T-cell (primary cell): ENCODE measurements at regions not wholly inside any gene's neighbourhood (a gene's known extent, or its start where the extent isn't known, plus 50 kb on each side); places are given as distances from the start of the nearest gene placed in this dataset.

ENCODE experiments used
- ATAC-seq, 4 experiments: fragments of 200-7000 bp in 3 of 4; fragments of 150-1000 bp in 1 of 4; cut with Tn5 transposase; replicated peaks in 1 of 4; 1 replicate in 3 of 4; 2 replicates in 1 of 4; pipeline ENCODE4 v1.10.0; 2021; ENCODE audit warnings: moderate library complexity in 3 of 4, mild to moderate bottlenecking in 2 of 4, moderate number of reproducible peaks in 1 of 4
- CTCF ChIA-PET, 2 donors: fragments of 300-600 bp; sonication (Branson Sonifier 250); formaldehyde crosslinking; loops; one replicate each; lab custom pipeline; 2022; ENCODE audit warnings: antibody characterized with exemption in 2 of 2; lab: Charles Lee
- POLR2A ChIA-PET, 2 donors: fragments of 300-600 bp; sonication (Branson Sonifier 250); formaldehyde crosslinking; loops; one replicate each; lab custom pipeline; 2022; ENCODE audit warnings: antibody characterized with exemption in 2 of 2; lab: Charles Lee
- DNase-seq, 35 experiments: peaks; one replicate each; pipeline versions ENCODE4 v3.0.0 to v3.0.0-alpha.2; 2013 to 2023
- H3K27ac ChIP-seq: one replicate; pipeline ENCODE4 v1.5.1; 2013; ENCODE audit warnings: low read length
- H3K27me3 ChIP-seq, 2 experiments: replicated peaks in 1 of 2; 1 replicate in 1 of 2; 2 replicates in 1 of 2; pipeline versions ENCODE4 v1.6.1 to v1.7.0; 2013; ENCODE audit warnings: low read length in 1 of 2, mixed read lengths in 1 of 2; ENCODE audit not compliant: control insufficient read depth in 2 of 2, insufficient read depth in 2 of 2; ENCODE audit errors: extremely low read depth in 1 of 2
- H3K36me3 ChIP-seq, 2 donors: 1 replicate in 1 of 2; 2 replicates in 1 of 2; pipeline versions ENCODE4 v1.6.1 to v1.7.0; 2013; ENCODE audit warnings: low read length in 1 of 2; ENCODE audit not compliant: control insufficient read depth in 2 of 2, insufficient read depth in 1 of 2; ENCODE audit errors: extremely low read depth in 1 of 2
- H3K4me1 ChIP-seq, 2 experiments: 1 replicate in 1 of 2; 2 replicates in 1 of 2; pipeline versions ENCODE4 v1.6.1 to v1.7.0; 2013; ENCODE audit warnings: low read length in 2 of 2, mixed read lengths in 1 of 2; ENCODE audit not compliant: insufficient read depth in 2 of 2, control insufficient read depth in 1 of 2; ENCODE audit errors: extremely low read depth in 1 of 2
- H3K4me3 ChIP-seq, 2 donors: 1 replicate in 1 of 2; 2 replicates in 1 of 2; pipeline versions ENCODE4 v1.5.1 to v1.7.0; 2013; ENCODE audit warnings: mild to moderate bottlenecking in 2 of 2, low read length in 1 of 2, moderate library complexity in 1 of 2; ENCODE audit not compliant: control insufficient read depth in 1 of 2; ENCODE audit errors: extremely low read depth in 1 of 2
- H3K9me3 ChIP-seq: 2 replicates; pipeline ENCODE4 v1.7.0; 2013
- H3K27ac Mint-ChIP-seq, 2 donors: one replicate each; pipeline ENCODE4 v1.8.0; 2020 to 2021; ENCODE audit warnings: mild to moderate bottlenecking in 2 of 2, mixed read lengths in 2 of 2
- H3K27me3 Mint-ChIP-seq, 2 donors: one replicate each; pipeline ENCODE4 v1.8.0; 2021 to 2022; ENCODE audit warnings: mixed read lengths in 2 of 2
- H3K36me3 Mint-ChIP-seq: one replicate; pipeline ENCODE4 v1.8.0; 2021; ENCODE audit warnings: mixed read lengths
- H3K4me1 Mint-ChIP-seq, 3 donors: one replicate each; pipeline ENCODE4 v1.8.0; 2020 to 2022; ENCODE audit warnings: mixed read lengths in 3 of 3, mild to moderate bottlenecking in 1 of 3
- H3K4me3 Mint-ChIP-seq, 3 donors: one replicate each; pipeline ENCODE4 v1.8.0; 2020 to 2022; ENCODE audit warnings: mild to moderate bottlenecking in 3 of 3, mixed read lengths in 3 of 3, moderate library complexity in 3 of 3
- H3K9me3 Mint-ChIP-seq, 3 donors: one replicate each; pipeline ENCODE4 v1.8.0; 2020 to 2022; ENCODE audit warnings: mixed read lengths in 3 of 3
- WGBS: methylation state at CpG from one replicate; pipeline ENCODE4 v1.1.5; 2013; ENCODE audit warnings: missing lambda C conversion rate; ENCODE audit not compliant: insufficient coverage; 5-methylcytosine and 5-hydroxymethylcytosine counted together

DNA sequence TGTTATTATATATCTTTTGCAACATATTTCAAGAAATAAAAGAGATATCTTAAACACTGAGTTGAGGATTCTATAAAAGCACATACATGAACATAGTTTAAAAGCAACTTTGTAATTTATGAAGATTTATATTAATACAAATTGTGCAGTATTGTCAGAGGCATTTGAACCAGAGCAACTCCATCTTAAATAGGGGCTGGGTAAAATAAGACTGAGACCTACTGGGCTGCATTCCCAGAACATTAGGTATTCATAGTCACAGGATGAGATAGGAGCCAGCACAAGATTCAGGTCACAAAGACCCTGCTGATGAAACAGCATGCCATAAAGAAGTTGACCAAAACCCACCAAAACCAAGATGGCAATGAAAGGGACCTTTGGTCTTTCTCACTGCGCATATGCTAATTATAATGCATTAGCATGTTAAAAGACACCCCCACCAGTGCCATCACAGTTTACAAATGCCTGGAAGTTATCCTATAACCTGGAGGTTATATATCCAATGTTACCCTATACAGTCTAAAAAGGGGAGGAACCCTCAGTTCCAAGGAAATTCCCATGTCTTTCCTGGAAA, 320.2 kb downstream of the FAM170A start:
- ChIA-PET CTCF (no interaction called here), POLR2A (no interaction called here)
- H3K4me3 ChIP-seq, result no peak overlapping the region
- H3K4me3 Mint-ChIP-seq, result no peak overlapping the region
- H3K36me3 ChIP-seq, result no peaks in the 10 kb centered on the region
- no peaks in the 10 kb centered on the region for H3K9me3 ChIP-seq
- WGBS, result 100% methylated on average over 1 of the region's 1 CpG
- no peak overlapping the region for H3K27ac Mint-ChIP-seq
- no peak for ATAC-seq
- no peaks in the 10 kb centered on the region for H3K36me3 Mint-ChIP-seq
- no peaks in the 10 kb centered on the region for H3K4me1 Mint-ChIP-seq
- peaks cover 4 to 5% (median 4%) of the 10 kb centered on the region in 3 donors for H3K9me3 Mint-ChIP-seq
- no peaks in the 10 kb centered on the region for H3K27me3 Mint-ChIP-seq
- H3K27ac ChIP-seq, result no peak overlapping the region
- H3K27me3 ChIP-seq, result no peaks in the 10 kb centered on the region
- no peak for DNase-seq
- H3K4me1 ChIP-seq, result no peaks in the 10 kb centered on the region

DNA sequence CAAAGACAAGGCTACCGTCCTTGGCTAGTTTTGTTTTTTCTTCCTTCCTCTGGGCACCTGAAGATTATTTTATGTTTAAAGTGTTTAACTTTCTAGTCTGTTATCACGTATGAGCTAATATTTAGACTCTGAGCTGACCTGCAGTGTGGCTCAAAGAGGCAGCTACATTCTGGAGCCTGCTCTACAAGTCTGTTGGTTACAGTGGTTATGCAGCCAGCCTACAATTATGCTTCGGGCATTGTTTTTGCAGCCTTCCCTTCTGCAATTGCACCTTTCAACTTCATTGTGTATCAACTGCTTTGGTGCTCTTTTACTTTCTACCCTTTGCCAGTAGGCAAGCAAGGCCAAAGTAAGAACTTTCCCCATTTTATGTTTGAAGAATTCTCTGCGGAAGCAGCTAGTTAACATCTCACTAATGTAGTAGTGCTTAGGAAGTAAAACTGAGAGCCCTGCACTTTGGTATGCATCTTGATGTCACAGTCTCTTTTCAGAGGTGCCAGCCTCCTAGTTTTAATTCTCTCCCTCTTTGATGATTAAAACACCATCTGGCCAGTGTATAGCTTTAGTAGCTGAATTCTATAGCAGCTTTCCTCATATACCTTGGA, 322.1 kb downstream of the FAM170A start:
- Mint-ChIP-seq H3K36me3 (no peaks in the 10 kb centered on the region), H3K4me1 (no peaks in the 10 kb centered on the region), H3K4me3 (no peak overlapping the region), H3K27ac (no peak overlapping the region), H3K27me3 (no peaks in the 10 kb centered on the region), H3K9me3 (peaks cover 4 to 5% (median 5%) of the 10 kb centered on the region in 3 donors)
- Histone ChIP-seq H3K4me1 (no peaks in the 10 kb centered on the region), H3K9me3 (no peaks in the 10 kb centered on the region), H3K27ac (no peak overlapping the region), H3K27me3 (no peaks in the 10 kb centered on the region), H3K36me3 (no peaks in the 10 kb centered on the region), H3K4me3 (no peak overlapping the region)
- POLR2A ChIA-PET, result no interaction called here
- 100% methylated on average over 1 of the region's 4 CpGs for WGBS
- CTCF ChIA-PET, result no interaction called here
- DNase-seq (no peak), ATAC-seq (no peak)

DNA sequence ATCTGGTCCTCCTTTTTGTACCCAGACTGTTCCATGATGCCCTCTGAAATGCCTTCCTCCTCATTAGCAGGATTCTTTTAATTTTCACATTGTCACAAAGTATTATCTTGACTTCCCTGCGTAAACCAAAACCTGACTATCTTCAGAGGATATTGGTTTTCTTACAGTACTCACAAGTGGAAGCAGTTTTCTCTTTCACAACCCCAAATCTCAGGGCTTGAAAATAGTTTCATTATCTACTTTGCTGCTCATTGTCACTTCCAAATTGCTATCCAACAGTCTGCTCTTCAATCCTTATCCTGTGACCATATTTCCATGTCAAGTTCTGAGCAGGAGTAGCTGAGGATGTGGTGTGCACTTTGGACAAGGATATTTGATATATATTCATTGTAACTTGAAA, 324.1 kb downstream of the FAM170A start:
- CTCF ChIA-PET, result no interaction called here
- no peak for ATAC-seq
- Mint-ChIP-seq H3K4me3 (no peak overlapping the region), H3K36me3 (no peaks in the 10 kb centered on the region), H3K27me3 (no peaks in the 10 kb centered on the region), H3K9me3 (peaks cover 0 to 5% (median 3%) of the 10 kb centered on the region in 3 donors), H3K4me1 (no peaks in the 10 kb centered on the region), H3K27ac (no peak overlapping the region)
- Histone ChIP-seq H3K27ac (no peak overlapping the region), H3K27me3 (no peaks in the 10 kb centered on the region), H3K4me1 (no peaks in the 10 kb centered on the region), H3K9me3 (no peaks in the 10 kb centered on the region), H3K4me3 (no peak overlapping the region), H3K36me3 (no peaks in the 10 kb centered on the region)
- POLR2A ChIA-PET, result no interaction called here
- DNase-seq, result no peak
- WGBS, result no CpG with 5 or more reads among the region's 1 CpG

DNA sequence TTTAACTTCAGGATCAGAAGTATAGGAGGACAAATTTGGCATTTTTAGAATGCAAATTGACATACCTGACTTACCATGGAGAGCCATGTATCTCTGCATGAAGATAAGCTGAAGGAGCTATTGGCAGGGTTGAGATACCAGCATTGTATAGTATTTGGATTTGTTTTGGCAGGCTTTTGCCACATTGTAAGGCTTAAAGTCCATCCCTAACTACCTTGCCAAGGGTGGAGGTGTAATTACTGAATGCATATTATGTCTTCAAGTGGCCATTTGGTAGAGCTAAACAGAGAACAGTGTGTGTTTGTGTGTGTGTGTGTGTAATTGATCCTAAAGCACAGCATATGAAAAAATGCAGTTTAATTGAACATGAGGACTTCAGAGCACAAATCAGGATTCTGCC, 324.7 kb downstream of the FAM170A start:
- Mint-ChIP-seq H3K27ac (no peak overlapping the region), H3K9me3 (peaks cover 3 to 5% (median 5%) of the 10 kb centered on the region in 3 donors), H3K4me3 (no peak overlapping the region), H3K36me3 (no peaks in the 10 kb centered on the region), H3K4me1 (no peaks in the 10 kb centered on the region), H3K27me3 (no peaks in the 10 kb centered on the region)
- no peaks in the 10 kb centered on the region for H3K36me3 ChIP-seq
- no peaks in the 10 kb centered on the region for H3K4me1 ChIP-seq
- DNase-seq, result no peak
- POLR2A ChIA-PET, result no interaction called here
- ATAC-seq, result no peak
- CTCF ChIA-PET, result no interaction called here
- H3K27me3 ChIP-seq, result no peaks in the 10 kb centered on the region
- no peak overlapping the region for H3K4me3 ChIP-seq
- no peak overlapping the region for H3K27ac ChIP-seq
- H3K9me3 ChIP-seq, result no peaks in the 10 kb centered on the region

DNA sequence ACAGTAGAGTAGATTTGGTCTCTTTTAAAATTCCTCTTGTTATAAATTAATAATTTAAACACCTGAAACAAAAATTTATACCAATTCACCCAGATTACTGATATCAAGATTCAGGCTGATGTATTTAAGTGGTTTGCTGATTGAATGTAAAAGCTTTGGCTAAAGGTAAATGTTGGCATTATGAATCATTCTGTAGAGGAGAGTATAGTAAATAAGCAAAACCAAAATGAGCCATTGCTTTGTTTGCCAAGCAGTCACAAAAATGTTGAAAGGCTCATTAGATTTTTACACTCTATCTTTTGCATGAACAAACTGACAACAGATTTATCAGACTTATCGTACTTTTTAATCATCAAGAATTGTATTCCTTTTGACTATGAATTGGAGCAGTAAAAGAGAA, 332.6 kb downstream of the FAM170A start:
- no peak overlapping the region for H3K4me3 Mint-ChIP-seq
- no peaks in the 10 kb centered on the region for H3K4me1 Mint-ChIP-seq
- H3K9me3 Mint-ChIP-seq, result peaks cover 7 to 13% (median 8%) of the 10 kb centered on the region in 3 donors
- H3K36me3 Mint-ChIP-seq, result no peaks in the 10 kb centered on the region
- H3K27ac ChIP-seq, result no peak overlapping the region
- H3K9me3 ChIP-seq, result no peaks in the 10 kb centered on the region
- H3K4me3 ChIP-seq, result no peak overlapping the region
- no peak for DNase-seq
- no peaks in the 10 kb centered on the region for H3K36me3 ChIP-seq
- CTCF ChIA-PET, result no interaction called here
- ATAC-seq, result no peak
- no peaks in the 10 kb centered on the region for H3K27me3 Mint-ChIP-seq
- H3K27ac Mint-ChIP-seq, result no peak overlapping the region
- H3K4me1 ChIP-seq, result no peaks in the 10 kb centered on the region
- WGBS, result no CpG with 5 or more reads among the region's 1 CpG
- POLR2A ChIA-PET, result no interaction called here
- H3K27me3 ChIP-seq, result no peaks in the 10 kb centered on the region

DNA sequence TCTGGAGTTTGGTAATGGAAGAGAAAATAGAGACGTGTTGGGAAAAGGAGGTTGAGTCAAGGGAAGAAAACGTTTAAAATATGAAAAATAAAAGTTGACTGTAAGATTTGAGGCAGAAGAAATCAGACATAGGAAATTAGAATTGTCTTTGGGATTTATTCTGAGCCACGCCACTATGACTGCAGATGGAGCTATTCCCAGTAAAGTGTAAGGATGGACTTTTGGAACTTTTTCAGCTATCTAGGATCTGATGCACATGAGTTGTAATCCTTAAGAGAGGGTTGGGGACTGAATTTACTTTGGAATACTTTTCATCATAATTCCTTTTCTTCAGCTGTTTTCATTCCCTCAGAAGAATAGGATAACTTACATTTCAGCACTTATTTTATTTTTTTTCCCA, 336.7 kb downstream of the FAM170A start:
- H3K4me1 Mint-ChIP-seq, result no peaks in the 10 kb centered on the region
- CTCF ChIA-PET, result no interaction called here
- no peaks in the 10 kb centered on the region for H3K36me3 Mint-ChIP-seq
- H3K36me3 ChIP-seq, result no peaks in the 10 kb centered on the region
- WGBS, result 53% methylated on average over 3 of the region's 3 CpGs
- no peak for ATAC-seq
- no peak overlapping the region for H3K27ac ChIP-seq
- H3K27ac Mint-ChIP-seq, result no peak overlapping the region
- no peaks in the 10 kb centered on the region for H3K9me3 ChIP-seq
- H3K4me3 ChIP-seq, result no peak overlapping the region
- no peaks in the 10 kb centered on the region for H3K27me3 ChIP-seq
- POLR2A ChIA-PET, result no interaction called here
- DNase-seq, result no peak
- no peaks in the 10 kb centered on the region for H3K27me3 Mint-ChIP-seq
- no peaks in the 10 kb centered on the region for H3K4me1 ChIP-seq
- peaks cover 3 to 11% (median 7%) of the 10 kb centered on the region in 3 donors for H3K9me3 Mint-ChIP-seq
- H3K4me3 Mint-ChIP-seq, result no peak overlapping the region

DNA sequence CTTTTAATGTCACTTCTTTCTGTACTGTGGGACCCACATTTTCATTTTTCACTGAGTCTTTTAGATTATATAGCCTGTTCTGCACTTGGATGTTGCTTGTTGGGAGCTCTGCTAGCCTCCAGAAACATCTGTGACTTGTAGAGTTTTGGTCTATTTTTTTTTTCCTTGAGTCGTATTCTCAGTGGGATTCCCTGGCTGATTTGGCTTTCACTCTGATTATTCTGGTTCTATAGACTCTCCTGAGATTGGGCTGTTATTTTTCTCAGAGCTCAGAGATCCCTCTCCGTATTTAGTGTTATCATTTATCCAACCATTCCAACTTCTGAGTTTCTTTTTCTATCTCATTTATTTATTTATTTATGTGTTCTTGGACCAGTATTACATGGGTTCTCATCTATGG, 339.3 kb downstream of the FAM170A start:
- Histone ChIP-seq H3K4me3 (no peak overlapping the region), H3K36me3 (no peaks in the 10 kb centered on the region), H3K27me3 (no peaks in the 10 kb centered on the region), H3K27ac (no peak overlapping the region), H3K4me1 (no peaks in the 10 kb centered on the region), H3K9me3 (no peaks in the 10 kb centered on the region)
- Mint-ChIP-seq H3K9me3 (peaks cover 0 to 8% (median 7%) of the 10 kb centered on the region in 3 donors), H3K27me3 (no peaks in the 10 kb centered on the region), H3K36me3 (no peaks in the 10 kb centered on the region), H3K4me1 (no peaks in the 10 kb centered on the region), H3K4me3 (no peak overlapping the region), H3K27ac (no peak overlapping the region)
- CTCF ChIA-PET, result no interaction called here
- POLR2A ChIA-PET, result no interaction called here
- DNase-seq (no peak), ATAC-seq (no peak)
- no CpG with 5 or more reads among the region's 2 CpGs for WGBS
